ENCODE measurements at regions not wholly inside any gene's neighbourhood (a gene's known extent, or its start where the extent isn't known, plus 50 kb on each side); places are given as distances from the start of the nearest gene placed in this dataset.

GRCh38 chr12:130009961-130010360 is 106.1 kb upstream of the TMEM132D start:
- Mint-ChIP-seq H3K27ac (ENCODE audit: unreplicated experiment) (no peak overlapping the region), H3K27me3 (ENCODE audit: unreplicated experiment) (peaks cover 6% of the 10 kb centered on the region), H3K4me3 (ENCODE audit: unreplicated experiment) (no peak overlapping the region), H3K36me3 (ENCODE audit: low read depth, unreplicated experiment) (peaks cover 16% of the 10 kb centered on the region), H3K9me3 (ENCODE audit: unreplicated experiment) (peaks cover 32% of the 10 kb centered on the region), H3K4me1 (ENCODE audit: unreplicated experiment) (no peaks in the 10 kb centered on the region)
- DNase-seq (ENCODE audit: low spot score) = no peak
- no peak for TF ChIP-seq CTCF (IDR thresholded peaks at IDR 0.05; ENCODE audit: unreplicated experiment)

GRCh38 chr12:130011611-130012385 is 108.0 kb upstream of the TMEM132D start:
- Mint-ChIP-seq H3K9me3 (ENCODE audit: unreplicated experiment) (peaks cover 22% of the 10 kb centered on the region), H3K4me3 (ENCODE audit: unreplicated experiment) (no peak overlapping the region), H3K36me3 (ENCODE audit: low read depth, unreplicated experiment) (peaks cover 8% of the 10 kb centered on the region), H3K27me3 (ENCODE audit: unreplicated experiment) (peaks cover 6% of the 10 kb centered on the region), H3K4me1 (ENCODE audit: unreplicated experiment) (no peaks in the 10 kb centered on the region), H3K27ac (ENCODE audit: unreplicated experiment) (no peak overlapping the region)
- DNase-seq (ENCODE audit: low spot score) = no peak
- TF ChIP-seq CTCF (IDR thresholded peaks at IDR 0.05; ENCODE audit: unreplicated experiment) = no peak

- H3K27ac Mint-ChIP-seq (ENCODE audit: unreplicated experiment) = no peak overlapping the region
- peaks cover 7% of the 10 kb centered on the region for H3K36me3 Mint-ChIP-seq (ENCODE audit: low read depth, unreplicated experiment)
- H3K4me3 Mint-ChIP-seq (ENCODE audit: unreplicated experiment) = no peak overlapping the region
- H3K27me3 Mint-ChIP-seq (ENCODE audit: unreplicated experiment) = peaks cover 6% of the 10 kb centered on the region
- TF ChIP-seq CTCF (IDR thresholded peaks at IDR 0.05; ENCODE audit: unreplicated experiment) = peak; percentile 25
- no peak for DNase-seq (ENCODE audit: low spot score)
- peaks cover 24% of the 10 kb centered on the region for H3K9me3 Mint-ChIP-seq (ENCODE audit: unreplicated experiment)
- no peaks in the 10 kb centered on the region for H3K4me1 Mint-ChIP-seq (ENCODE audit: unreplicated experiment)
Measured at GRCh38 chr12:130013771-130014484, 110.1 kb upstream of the TMEM132D start.

GRCh38 chr12:130014485-130014807 is 110.6 kb upstream of the TMEM132D start:
- Mint-ChIP-seq H3K4me1 (ENCODE audit: unreplicated experiment) (no peaks in the 10 kb centered on the region), H3K9me3 (ENCODE audit: unreplicated experiment) (peaks cover 22% of the 10 kb centered on the region), H3K27me3 (ENCODE audit: unreplicated experiment) (peaks cover 3% of the 10 kb centered on the region), H3K4me3 (ENCODE audit: unreplicated experiment) (no peak overlapping the region), H3K36me3 (ENCODE audit: low read depth, unreplicated experiment) (peaks cover 7% of the 10 kb centered on the region), H3K27ac (ENCODE audit: unreplicated experiment) (no peak overlapping the region)
- no peak for DNase-seq (ENCODE audit: low spot score)
- TF ChIP-seq CTCF (IDR thresholded peaks at IDR 0.05; ENCODE audit: unreplicated experiment) = no peak

- Mint-ChIP-seq H3K4me1 (ENCODE audit: unreplicated experiment) (no peaks in the 10 kb centered on the region), H3K9me3 (ENCODE audit: unreplicated experiment) (peaks cover 20% of the 10 kb centered on the region), H3K27me3 (ENCODE audit: unreplicated experiment) (no peaks in the 10 kb centered on the region), H3K4me3 (ENCODE audit: unreplicated experiment) (no peak overlapping the region), H3K27ac (ENCODE audit: unreplicated experiment) (no peak overlapping the region), H3K36me3 (ENCODE audit: low read depth, unreplicated experiment) (peaks cover 7% of the 10 kb centered on the region)
- TF ChIP-seq CTCF (IDR thresholded peaks at IDR 0.05; ENCODE audit: unreplicated experiment) = no peak
- no peak for DNase-seq (ENCODE audit: low spot score)
Measured at GRCh38 chr12:130016194-130016593, 112.4 kb upstream of the TMEM132D start.

Data from endothelial cell (in vitro differentiated cells).